ENCODE measurements at regions not wholly inside any gene's neighbourhood (a gene's known extent, or its start where the extent isn't known, plus 50 kb on each side); places are given as distances from the start of the nearest gene placed in this dataset.

DNA sequence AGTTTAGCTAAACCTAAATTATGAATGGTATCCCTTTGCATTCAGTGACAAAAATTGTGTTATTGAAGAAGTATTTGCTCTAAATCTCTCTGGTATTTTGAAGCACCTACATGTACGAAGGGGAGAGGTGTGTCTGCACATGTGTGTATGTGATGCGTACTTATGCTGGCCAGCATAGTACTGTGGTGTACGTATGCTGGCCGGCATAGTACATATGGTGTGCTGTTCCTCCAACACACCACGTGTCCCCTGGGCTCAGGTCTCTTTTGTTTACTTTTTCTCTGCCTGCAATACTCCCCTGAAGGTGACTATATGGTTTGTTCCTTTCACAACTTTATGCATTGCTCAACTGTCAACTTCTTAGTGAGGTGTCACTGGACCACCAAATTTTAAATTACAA, 360.3 kb downstream of the CRPPA start:
- Histone ChIP-seq H3K27me3 (ENCODE audit: control insufficient read depth in 2 of 2, insufficient read depth in 2 of 2, low read length in 2 of 2) (no peaks in the 10 kb centered on the region), H3K4me3 (no peak overlapping the region), H3K9me3 (replicated peaks; ENCODE audit: control insufficient read depth, insufficient read depth, low read depth, low read length) (no peaks in the 10 kb centered on the region), H3K4me1 (replicated peaks in 1 of 2; ENCODE audit: control insufficient read depth in 2 of 2, insufficient read depth in 2 of 2, low read length in 2 of 2) (no peaks in the 10 kb centered on the region), H3K36me3 (ENCODE audit: control insufficient read depth, insufficient read depth, low read length) (no peaks in the 10 kb centered on the region), H2AFZ (ENCODE audit: low read depth, low read length) (no peak overlapping the region), H3K9me1 (ENCODE audit: control insufficient read depth, insufficient read depth, low read length) (no peaks in the 10 kb centered on the region), H3K9ac (ENCODE audit: insufficient read depth in 1 of 2, low read depth in 2 of 2, low read length in 2 of 2) (no peak overlapping the region), H4K20me1 (replicated peaks; ENCODE audit: control insufficient read depth, insufficient read depth, low read length) (no peaks in the 10 kb centered on the region), H3K27ac (ENCODE audit: extremely low read depth, low read depth, low read length) (no peak overlapping the region), H3K79me2 (ENCODE audit: control insufficient read depth, insufficient read depth, low read length) (no peaks in the 10 kb centered on the region), H3K4me2 (ENCODE audit: insufficient read depth, low read length) (no peak overlapping the region)
- WGBS (ENCODE audit: insufficient coverage, low coverage, missing lambda C conversion rate) = 8% methylated on average over 5 of the region's 5 CpGs
- CTCF ChIA-PET (ENCODE audit: low intra/inter-chr PET ratio) = interaction anchor here (0.6 kb wide), 1 partner anchor 558 kb away, joined by 6 read pairs; no protein-coding TSS in a partner anchor
- FAIRE-seq (no peak), DNase-seq (ENCODE audit: extremely low read depth in 1 of 4, low spot score in 3 of 4) (no peak), ATAC-seq (peak; percentile 47; the same call in 1 of the 3 replicates)
- intact Hi-C loops (cut with micrococcal nuclease) (loop anchor here (10.0 kb wide), 1 partner anchor 456 kb away; no protein-coding TSS in a partner anchor), in situ Hi-C loops (cut with MboI) (loop anchor here (25.0 kb wide), 2 partner anchors 749 to 1349 kb away; no protein-coding TSS in a partner anchor)
- POLR2A ChIA-PET = no interaction called here
- BruUV-seq (replicated peaks) = no TSS peak
- TF ChIP-seq, protein P1, sequence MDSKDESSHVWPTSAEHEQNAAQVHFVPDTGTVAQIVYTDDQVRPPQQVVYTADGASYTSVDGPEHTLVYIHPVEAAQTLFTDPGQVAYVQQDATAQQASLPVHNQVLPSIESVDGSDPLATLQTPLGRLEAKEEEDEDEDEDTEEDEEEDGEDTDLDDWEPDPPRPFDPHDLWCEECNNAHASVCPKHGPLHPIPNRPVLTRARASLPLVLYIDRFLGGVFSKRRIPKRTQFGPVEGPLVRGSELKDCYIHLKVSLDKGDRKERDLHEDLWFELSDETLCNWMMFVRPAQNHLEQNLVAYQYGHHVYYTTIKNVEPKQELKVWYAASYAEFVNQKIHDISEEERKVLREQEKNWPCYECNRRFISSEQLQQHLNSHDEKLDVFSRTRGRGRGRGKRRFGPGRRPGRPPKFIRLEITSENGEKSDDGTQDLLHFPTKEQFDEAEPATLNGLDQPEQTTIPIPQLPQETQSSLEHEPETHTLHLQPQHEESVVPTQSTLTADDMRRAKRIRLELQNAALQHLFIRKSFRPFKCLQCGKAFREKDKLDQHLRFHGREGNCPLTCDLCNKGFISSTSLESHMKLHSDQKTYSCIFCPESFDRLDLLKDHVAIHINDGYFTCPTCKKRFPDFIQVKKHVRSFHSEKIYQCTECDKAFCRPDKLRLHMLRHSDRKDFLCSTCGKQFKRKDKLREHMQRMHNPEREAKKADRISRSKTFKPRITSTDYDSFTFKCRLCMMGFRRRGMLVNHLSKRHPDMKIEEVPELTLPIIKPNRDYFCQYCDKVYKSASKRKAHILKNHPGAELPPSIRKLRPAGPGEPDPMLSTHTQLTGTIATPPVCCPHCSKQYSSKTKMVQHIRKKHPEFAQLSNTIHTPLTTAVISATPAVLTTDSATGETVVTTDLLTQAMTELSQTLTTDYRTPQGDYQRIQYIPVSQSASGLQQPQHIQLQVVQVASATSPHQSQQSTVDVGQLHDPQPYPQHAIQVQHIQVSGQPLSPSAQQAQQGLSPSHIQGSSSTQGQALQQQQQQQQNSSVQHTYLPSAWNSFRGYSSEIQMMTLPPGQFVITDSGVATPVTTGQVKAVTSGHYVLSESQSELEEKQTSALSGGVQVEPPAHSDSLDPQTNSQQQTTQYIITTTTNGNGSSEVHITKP (IDR thresholded peaks at IDR 0.05; ENCODE audit: partially characterized antibody) = peak; percentile 93
- TF ChIP-seq PCBP2 (IDR thresholded peaks at IDR 0.05; ENCODE audit: low read depth, low read length, poor library complexity, severe bottlenecking) = no peak
